AG04450 (cell line): ENCODE measurements at regions not wholly inside any gene's neighbourhood (a gene's known extent, or its start where the extent isn't known, plus 50 kb on each side); places are given as distances from the start of the nearest gene placed in this dataset.

ENCODE experiments used
- CTCF ChIA-PET: fragments of 300-600, 350-600 bp; formaldehyde crosslinking; extraction: SDS; loops from one replicate; lab custom pipeline; 2022; ENCODE audit warnings: antibody characterized with exemption, inconsistent platforms; lab: Charles Lee
- POLR2A ChIA-PET: fragments of 350-600 bp; formaldehyde crosslinking; extraction: SDS; loops from one replicate; lab custom pipeline; 2021; ENCODE audit warnings: antibody characterized with exemption, inconsistent platforms; lab: Yijun Ruan, JAX
- DNase-seq: peaks from one replicate; pipeline ENCODE4 v3.0.0-alpha.2; 2011; ENCODE audit warnings: low read depth, low spot score
- H3K27ac ChIP-seq: one replicate; pipeline ENCODE4 v1.5.1; 2012; ENCODE audit warnings: low read depth, low read length, control low read depth
- H3K27me3 ChIP-seq: one replicate; pipeline ENCODE4 v1.6.0; 2012; ENCODE audit warnings: low read length; ENCODE audit not compliant: control insufficient read depth, insufficient read depth
- H3K4me3 ChIP-seq: 2 replicates; pipeline ENCODE4 v1.5.1; 2011; ENCODE audit warnings: mild to moderate bottlenecking, low read depth, low read length, control low read depth
- H3K9me3 ChIP-seq: 2 replicates; pipeline ENCODE4 v1.5.1; 2012; ENCODE audit warnings: low read length; ENCODE audit not compliant: control insufficient read depth, insufficient read depth
- CTCF ChIP-seq: IDR thresholded peaks from 2 replicates; pipeline ENCODE4 v1.5.1; 2011; ENCODE audit warnings: low read depth, low read length, control low read depth, inconsistent platforms

GRCh38 chr6:105783333-105783935, 302.7 kb upstream of the PRDM1 start:
- Histone ChIP-seq H3K9me3 (no peaks in the 10 kb centered on the region), H3K27ac (no peak overlapping the region), H3K27me3 (no peaks in the 10 kb centered on the region), H3K4me3 (no peak overlapping the region)
- DNase-seq, result no peak
- CTCF ChIA-PET, result no interaction called here
- POLR2A ChIA-PET, result no interaction called here
- no peak for TF ChIP-seq CTCF

- Histone ChIP-seq H3K27me3 (no peaks in the 10 kb centered on the region), H3K4me3 (no peak overlapping the region), H3K27ac (no peak overlapping the region), H3K9me3 (no peaks in the 10 kb centered on the region)
- ChIA-PET POLR2A (interaction anchor here (0.6 kb wide), 1 partner anchor 57 kb away, joined by 3 read pairs; no protein-coding TSS in a partner anchor), CTCF (no interaction called here)
- TF ChIP-seq CTCF, result no peak
- DNase-seq, result no peak
Measured at GRCh38 chr6:105781915-105782314, 304.2 kb upstream of the PRDM1 start.

GRCh38 chr6:105781248-105781647, 304.9 kb upstream of the PRDM1 start:
- H3K9me3 ChIP-seq, result no peaks in the 10 kb centered on the region
- TF ChIP-seq CTCF, result no peak
- H3K27ac ChIP-seq, result no peak overlapping the region
- DNase-seq, result no peak
- no peaks in the 10 kb centered on the region for H3K27me3 ChIP-seq
- CTCF ChIA-PET, result no interaction called here
- POLR2A ChIA-PET, result interaction anchor here (0.6 kb wide), 1 partner anchor 56 kb away, joined by 3 read pairs; no protein-coding TSS in a partner anchor
- H3K4me3 ChIP-seq, result no peak overlapping the region

- ChIA-PET CTCF (no interaction called here), POLR2A (no interaction called here)
- no peak for DNase-seq
- TF ChIP-seq CTCF, result no peak
- Histone ChIP-seq H3K4me3 (no peak overlapping the region), H3K27ac (no peak overlapping the region), H3K9me3 (no peaks in the 10 kb centered on the region), H3K27me3 (no peaks in the 10 kb centered on the region)
Measured at GRCh38 chr6:105780146-105780860, 305.8 kb upstream of the PRDM1 start.

GRCh38 chr6:105779110-105779509, 307.0 kb upstream of the PRDM1 start:
- no peaks in the 10 kb centered on the region for H3K9me3 ChIP-seq
- no peak for DNase-seq
- H3K27ac ChIP-seq, result no peak overlapping the region
- H3K4me3 ChIP-seq, result no peak overlapping the region
- ChIA-PET POLR2A (no interaction called here), CTCF (no interaction called here)
- no peaks in the 10 kb centered on the region for H3K27me3 ChIP-seq
- TF ChIP-seq CTCF, result no peak
